Kidney (tissue), 13 donors: ENCODE measurements at regions not wholly inside any gene's neighbourhood (a gene's known extent, or its start where the extent isn't known, plus 50 kb on each side); places are given as distances from the start of the nearest gene placed in this dataset.

ENCODE experiments used
- DNase-seq, 5 donors: peaks; one replicate each; pipeline ENCODE4 v3.0.0-alpha.2; 2013 to 2020
- FAIRE-seq: peaks from 2 replicates; lab custom pipeline; 2012; peaks lifted over from hg19 to GRCh38; lab: Jason Lieb, UNC
- H3K27ac ChIP-seq, 2 donors: one replicate each; pipeline ENCODE4 v1.7.0; 2013; ENCODE audit warnings: low read depth in 2 of 2, low read length in 2 of 2, inconsistent platforms in 1 of 2
- H3K27me3 ChIP-seq: one replicate; pipeline ENCODE4 v1.7.1; 2013; ENCODE audit warnings: low read length, inconsistent platforms; ENCODE audit not compliant: control insufficient read depth, insufficient read depth
- H3K36me3 ChIP-seq, 3 donors: one replicate each; pipeline versions ENCODE4 v1.7.0 to v1.7.1; 2013; ENCODE audit warnings: low read length in 3 of 3, control low read depth in 1 of 3, inconsistent platforms in 1 of 3; ENCODE audit not compliant: insufficient read depth in 3 of 3, control insufficient read depth in 2 of 3
- H3K4me1 ChIP-seq, 3 donors: one replicate each; pipeline versions ENCODE4 v1.7.0 to v1.7.1; 2013; ENCODE audit warnings: low read length in 3 of 3, inconsistent platforms in 1 of 3, low read depth in 1 of 3; ENCODE audit not compliant: control insufficient read depth in 2 of 3, insufficient read depth in 2 of 3
- H3K4me3 ChIP-seq, 3 donors: one replicate each; pipeline versions ENCODE4 v1.7.0 to v1.8.1; 2013; ENCODE audit warnings: low read length in 3 of 3, control low read depth in 1 of 3, inconsistent platforms in 1 of 3
- H3K9ac ChIP-seq, 3 donors: one replicate each; pipeline versions ENCODE4 v1.7.0 to v1.7.1; 2013; ENCODE audit warnings: low read length in 3 of 3, control low read depth in 1 of 3, inconsistent platforms in 1 of 3
- H3K9me3 ChIP-seq, 3 donors: one replicate each; pipeline versions ENCODE4 v1.7.0 to v1.7.1; 2013; ENCODE audit warnings: low read length in 3 of 3, control low read depth in 1 of 3, inconsistent platforms in 1 of 3; ENCODE audit not compliant: control insufficient read depth in 2 of 3, insufficient read depth in 1 of 3
- intact Hi-C: fragments of 100-400 bp; cut with DNase I; formaldehyde crosslinking; loops from one replicate; pipeline ENCODE4 v1.11.1; 2022
- TF ChIP-seq, protein P1 (sequence below): IDR thresholded peaks from 3 replicates; pipeline ENCODE4 v1.5.1; 2012; ENCODE audit warnings: mild to moderate bottlenecking, moderate library complexity, borderline replicate concordance; ENCODE audit not compliant: insufficient read depth; ENCODE audit errors: extremely low read depth
- donor health status: control.
- donor health status: control.
- donor health status: control.
- donor health status: control.
- donor health status: control.
- donor health status: DM: yes; HTN: yes; CAD: no.
- donor health status: Normal renal cell carcinoma (clear cell type).

DNA sequence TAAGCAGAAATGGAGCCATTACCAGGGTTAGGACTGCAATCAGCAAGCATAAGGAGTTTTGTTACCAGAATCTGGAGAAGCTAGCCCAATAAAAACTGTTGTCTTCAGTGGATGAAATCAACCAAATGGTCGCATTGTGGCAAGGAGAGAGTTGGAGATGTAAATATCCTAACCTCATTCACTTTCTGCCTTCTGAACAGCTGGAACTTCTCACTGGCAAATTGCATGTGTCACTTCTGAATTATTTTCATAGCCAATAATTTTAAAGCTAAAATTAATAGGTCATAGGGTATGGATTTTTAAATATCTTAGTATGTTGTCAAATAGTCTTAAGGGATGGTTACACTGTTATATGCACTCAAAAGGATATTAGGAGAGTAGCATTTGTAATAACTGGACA lies 121.6 kb downstream of the SUCNR1 start:
- TF ChIP-seq, protein P1, sequence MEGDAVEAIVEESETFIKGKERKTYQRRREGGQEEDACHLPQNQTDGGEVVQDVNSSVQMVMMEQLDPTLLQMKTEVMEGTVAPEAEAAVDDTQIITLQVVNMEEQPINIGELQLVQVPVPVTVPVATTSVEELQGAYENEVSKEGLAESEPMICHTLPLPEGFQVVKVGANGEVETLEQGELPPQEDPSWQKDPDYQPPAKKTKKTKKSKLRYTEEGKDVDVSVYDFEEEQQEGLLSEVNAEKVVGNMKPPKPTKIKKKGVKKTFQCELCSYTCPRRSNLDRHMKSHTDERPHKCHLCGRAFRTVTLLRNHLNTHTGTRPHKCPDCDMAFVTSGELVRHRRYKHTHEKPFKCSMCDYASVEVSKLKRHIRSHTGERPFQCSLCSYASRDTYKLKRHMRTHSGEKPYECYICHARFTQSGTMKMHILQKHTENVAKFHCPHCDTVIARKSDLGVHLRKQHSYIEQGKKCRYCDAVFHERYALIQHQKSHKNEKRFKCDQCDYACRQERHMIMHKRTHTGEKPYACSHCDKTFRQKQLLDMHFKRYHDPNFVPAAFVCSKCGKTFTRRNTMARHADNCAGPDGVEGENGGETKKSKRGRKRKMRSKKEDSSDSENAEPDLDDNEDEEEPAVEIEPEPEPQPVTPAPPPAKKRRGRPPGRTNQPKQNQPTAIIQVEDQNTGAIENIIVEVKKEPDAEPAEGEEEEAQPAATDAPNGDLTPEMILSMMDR, result no peak
- no peak overlapping the region for H3K4me3 ChIP-seq
- intact Hi-C loops, result no loop called here
- H3K9me3 ChIP-seq, result no peaks in the 10 kb centered on the region
- H3K36me3 ChIP-seq, result no peaks in the 10 kb centered on the region
- DNase-seq (no peak), FAIRE-seq (no peak)
- no peak overlapping the region for H3K27ac ChIP-seq
- no peaks in the 10 kb centered on the region for H3K27me3 ChIP-seq
- no peaks in the 10 kb centered on the region for H3K4me1 ChIP-seq
- no peak overlapping the region for H3K9ac ChIP-seq

GRCh38 chr3:151998744-151999143 lies 125.3 kb downstream of the SUCNR1 start:
- H3K27ac ChIP-seq, result no peak overlapping the region
- H3K9ac ChIP-seq, result no peak overlapping the region
- TF ChIP-seq, protein P1, result no peak
- intact Hi-C loops, result no loop called here
- DNase-seq (no peak), FAIRE-seq (no peak)
- H3K4me1 ChIP-seq, result no peaks in the 10 kb centered on the region
- no peaks in the 10 kb centered on the region for H3K36me3 ChIP-seq
- H3K27me3 ChIP-seq, result no peaks in the 10 kb centered on the region
- no peak overlapping the region for H3K4me3 ChIP-seq
- no peaks in the 10 kb centered on the region for H3K9me3 ChIP-seq

DNA sequence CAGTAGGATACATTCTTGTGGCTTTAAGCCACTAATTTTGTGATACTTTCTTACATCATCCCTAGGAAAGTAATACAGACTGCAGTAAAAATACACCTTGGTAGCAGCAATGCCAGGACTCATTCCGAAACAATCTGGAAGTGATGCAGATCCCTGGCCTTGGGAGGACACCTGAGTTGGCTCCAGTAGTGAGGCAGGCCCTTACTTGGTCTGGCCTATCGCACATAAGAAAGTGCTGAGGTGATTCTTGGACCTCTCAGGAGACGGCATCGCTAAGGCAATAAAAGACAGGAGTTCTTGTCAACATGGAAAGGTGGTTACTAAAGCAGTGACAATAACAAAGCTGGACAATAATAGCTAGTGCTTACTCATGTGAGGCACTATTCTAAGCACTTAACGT lies 126.5 kb downstream of the SUCNR1 start:
- Histone ChIP-seq H3K9me3 (no peaks in the 10 kb centered on the region), H3K4me1 (no peaks in the 10 kb centered on the region), H3K27me3 (no peaks in the 10 kb centered on the region), H3K4me3 (no peak overlapping the region), H3K27ac (no peak overlapping the region), H3K9ac (no peak overlapping the region), H3K36me3 (no peaks in the 10 kb centered on the region)
- no peak for DNase-seq
- TF ChIP-seq, protein P1, result no peak
- FAIRE-seq, result no peak
- intact Hi-C loops, result no loop called here
